GM19372 (cell line): ENCODE measurements at regions not wholly inside any gene's neighbourhood (a gene's known extent, or its start where the extent isn't known, plus 50 kb on each side); places are given as distances from the start of the nearest gene placed in this dataset.
"Not testable (repeated sequence)": the region's sequence is repeated elsewhere in the genome, so short reads cannot be mapped to it uniquely, and the experiment has no call there.

Experiments used
- ATAC-seq: cut with Tn5 transposase; IDR thresholded peaks from one replicate; pipeline ENCODE4 v1.9.1; 2021; ENCODE audit warnings: mild to moderate bottlenecking, low read depth, moderate library complexity; ENCODE audit not compliant: unreplicated experiment

DNA sequence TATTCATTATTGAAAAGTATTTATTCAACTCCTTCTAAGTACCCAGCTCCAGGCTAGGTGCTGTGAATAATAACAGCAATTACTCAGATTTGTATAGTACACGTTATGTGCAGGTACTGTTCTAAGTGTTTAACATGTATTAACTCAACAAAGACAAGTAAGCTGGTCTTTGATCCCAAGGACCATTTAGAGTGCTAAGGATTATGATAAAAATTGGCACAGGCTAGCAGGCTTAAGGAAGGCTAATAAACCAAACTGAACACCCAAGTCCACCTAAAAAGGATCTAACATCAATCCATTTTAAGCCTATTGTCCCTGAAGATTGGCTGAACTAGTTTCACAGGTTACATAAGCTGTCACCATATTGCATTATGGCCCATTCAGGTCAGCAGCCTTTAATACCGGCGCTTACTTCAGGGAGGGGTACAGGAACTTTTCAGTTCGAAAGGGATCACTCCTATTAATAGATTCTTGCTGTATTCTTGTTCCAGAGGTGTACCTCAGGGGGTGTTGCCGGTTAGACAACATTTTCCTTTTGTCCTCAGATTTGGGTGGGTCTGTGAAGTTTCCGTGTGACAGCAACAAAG lies 99.0 kb upstream of the GMDS start:
- no peak for ATAC-seq

DNA sequence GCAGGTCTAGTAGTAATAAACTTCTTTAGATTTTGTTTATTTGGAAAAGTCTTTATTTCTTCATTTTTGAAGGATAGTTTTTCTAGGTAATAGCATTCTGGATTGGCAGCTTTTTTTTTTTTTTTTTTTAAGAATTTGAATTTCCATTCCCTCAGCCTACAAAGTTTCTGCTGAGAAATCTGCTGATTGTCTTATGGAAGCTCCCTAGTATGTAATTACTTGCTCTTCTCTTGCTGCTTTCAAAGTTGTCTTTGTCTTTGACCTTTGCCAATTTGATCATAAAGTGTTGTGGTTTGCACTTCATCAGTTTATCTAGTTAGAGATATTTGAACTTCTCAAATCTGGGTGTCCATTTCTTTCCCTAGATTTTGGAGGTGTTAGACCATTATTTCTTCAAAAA lies 82.2 kb upstream of the GMDS start:
- ATAC-seq, result no peak

DNA sequence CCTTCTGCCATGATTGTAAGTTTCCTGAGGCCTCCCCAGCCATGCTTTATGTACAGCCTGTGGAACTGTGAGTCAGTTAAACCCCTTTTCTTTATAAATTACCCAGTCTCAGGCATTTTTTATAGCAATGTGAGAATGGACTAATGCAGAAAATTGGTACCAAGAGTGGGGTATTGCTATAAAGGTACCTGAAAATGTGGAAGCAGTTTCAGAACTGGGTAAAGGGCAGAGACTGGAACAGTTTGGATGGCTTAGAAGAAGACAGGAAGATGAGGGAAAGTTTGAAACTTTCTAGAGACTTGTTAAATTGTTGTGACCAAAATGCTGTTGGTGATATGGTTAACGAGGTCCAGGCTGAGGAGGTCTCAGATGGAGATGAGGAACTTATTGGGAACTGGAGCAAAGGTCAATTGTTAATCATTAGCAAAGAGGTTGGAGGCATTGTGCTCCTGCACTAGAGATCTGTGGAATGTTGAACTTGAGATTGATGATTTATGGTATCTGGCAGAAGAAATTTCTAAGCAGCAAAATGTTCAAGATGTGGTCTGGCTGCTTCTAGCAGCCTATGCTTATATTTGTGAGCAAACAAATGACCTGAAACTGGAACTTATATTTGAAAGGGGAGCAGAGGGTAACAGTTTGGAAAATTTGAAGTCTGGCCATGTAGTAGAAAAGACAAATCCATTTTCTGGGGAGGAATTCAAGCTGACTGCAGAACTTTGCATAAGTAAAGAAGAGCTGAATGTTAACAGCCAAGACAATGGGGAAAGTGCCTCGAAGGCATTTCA lies 79.0 kb upstream of the GMDS start:
- no peak for ATAC-seq

DNA sequence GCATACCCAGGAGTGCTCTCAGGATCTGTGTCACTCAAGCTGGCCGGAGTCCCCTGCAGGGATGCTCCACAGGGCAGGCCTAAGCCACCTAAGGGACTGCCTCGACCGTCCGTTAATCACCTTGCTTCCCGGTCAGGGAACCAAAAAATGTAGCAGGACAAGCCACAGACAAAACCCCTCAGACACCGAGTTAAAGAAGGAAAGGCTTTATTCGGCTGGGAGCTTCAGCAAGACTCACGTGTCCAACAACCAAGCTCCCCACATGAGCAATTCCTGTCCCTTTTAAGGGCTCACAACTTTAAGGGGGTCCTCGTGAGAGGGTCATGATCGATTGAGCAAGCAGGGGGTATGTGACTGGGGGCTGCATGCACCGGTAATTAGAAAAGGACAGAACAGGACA lies 72.1 kb upstream of the GMDS start:
- ATAC-seq, result not testable (repeated sequence)

- ATAC-seq, result no peak
These were observed 69.2 kb upstream of the GMDS start for GRCh38 chr6:2314641-2315040.

- no peak for ATAC-seq
These were observed 64.6 kb upstream of the GMDS start for GRCh38 chr6:2310042-2310441.

DNA sequence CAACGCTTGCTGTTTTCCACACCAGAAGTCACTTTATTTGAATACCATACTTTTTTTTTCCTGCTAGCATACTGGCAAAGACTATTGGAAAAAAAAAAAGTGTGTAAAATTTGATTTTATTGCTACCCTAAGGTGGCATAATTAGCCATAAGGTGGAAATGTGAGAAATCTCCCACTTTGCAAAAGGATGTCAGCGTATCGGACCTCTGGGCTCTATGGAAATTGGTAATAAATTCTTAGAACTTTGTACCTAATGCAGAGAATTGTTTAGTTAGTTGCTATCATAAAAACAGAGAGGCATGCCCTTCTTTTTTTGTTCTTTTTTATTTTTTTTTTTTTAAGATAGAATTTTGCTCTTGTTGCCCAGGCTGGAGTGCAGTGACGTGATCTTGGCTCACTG lies 63.7 kb upstream of the GMDS start:
- ATAC-seq, result no peak

DNA sequence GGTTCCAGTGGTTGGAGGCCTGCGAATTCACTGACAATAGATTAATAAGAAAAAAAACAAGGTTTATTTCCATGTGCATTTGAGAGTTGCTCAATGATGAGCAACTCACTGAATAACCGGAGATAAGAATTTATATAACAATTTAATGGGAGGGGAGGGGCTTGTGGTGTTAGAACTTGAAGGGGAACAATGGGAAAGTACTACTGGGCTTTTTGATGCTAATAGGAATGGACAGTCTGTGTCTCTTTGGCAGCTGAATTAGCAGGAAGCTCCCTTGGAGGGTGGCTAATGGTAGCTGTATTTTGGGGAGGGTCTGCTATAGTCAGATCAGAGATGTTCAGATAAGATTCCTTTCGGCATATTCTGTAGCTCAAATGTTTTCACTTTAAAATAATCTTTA lies 62.4 kb upstream of the GMDS start:
- no peak for ATAC-seq

- ATAC-seq, result no peak
These were observed 60.5 kb upstream of the GMDS start for GRCh38 chr6:2305951-2306350.

GRCh38 chr6:2302482-2302881 lies 57.1 kb upstream of the GMDS start:
- ATAC-seq, result not testable (repeated sequence)

DNA sequence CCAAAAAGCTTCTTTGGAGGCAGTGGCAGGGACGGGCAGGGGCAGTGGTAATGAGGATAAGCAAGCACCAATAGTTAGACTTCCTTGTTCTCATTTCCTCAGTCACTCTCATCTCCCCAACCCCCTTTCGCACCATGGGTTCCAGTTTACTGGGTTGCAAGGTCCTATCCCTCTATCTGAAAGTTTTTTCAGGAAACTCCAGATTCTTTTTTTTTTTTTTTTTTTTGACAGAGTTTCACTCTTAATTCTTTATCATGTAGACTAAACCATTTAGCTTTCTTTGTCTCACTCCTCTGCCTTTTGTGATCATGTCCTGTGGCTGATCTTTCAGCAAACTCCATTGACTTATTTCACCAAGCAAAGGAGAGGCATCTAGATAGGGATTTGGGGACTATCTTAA lies 51.4 kb upstream of the GMDS start:
- ATAC-seq, result no peak
